Testis (tissue), 2 donors: ENCODE measurements at regions not wholly inside any gene's neighbourhood (a gene's known extent, or its start where the extent isn't known, plus 50 kb on each side); places are given as distances from the start of the nearest gene placed in this dataset.

ENCODE experiments used
- DNase-seq: peaks from one replicate; pipeline ENCODE4 v3.0.0-alpha.2; 2019
- H3K27ac ChIP-seq, 2 donors: fragments of 200-600 bp; sonication (generic); one replicate each; pipeline ENCODE4 v1.5.1; 2019
- H3K27me3 ChIP-seq: fragments of 200-600 bp; sonication (generic); one replicate; pipeline ENCODE4 v1.5.1; 2019
- H3K36me3 ChIP-seq: fragments of 200-600 bp; sonication (generic); one replicate; pipeline ENCODE4 v1.5.1; 2017; ENCODE audit warnings: low read depth; ENCODE audit errors: missing control alignments
- H3K4me1 ChIP-seq: fragments of 200-600 bp; sonication (generic); one replicate; pipeline ENCODE4 v1.5.1; 2019
- H3K4me3 ChIP-seq, 2 donors: fragments of 200-600 bp; sonication (generic); one replicate each; pipeline ENCODE4 v1.5.1; 2017 to 2019
- H3K9me3 ChIP-seq: fragments of 200-600 bp; sonication (generic); one replicate; pipeline ENCODE4 v1.5.1; 2017
- CTCF ChIP-seq, 3 experiments: fragments of 450-650 bp in 2 of 3; fragments of 200-600 bp in 1 of 3; sonication (generic) in 1 of 3; IDR thresholded peaks; one replicate each; pipeline ENCODE4 v1.5.1; 2016 to 2019; ENCODE audit warnings: antibody characterized with exemption in 3 of 3, mild to moderate bottlenecking in 2 of 3, moderate library complexity in 1 of 3
- POLR2A ChIP-seq: fragments of 450-650 bp; IDR thresholded peaks from one replicate; pipeline ENCODE4 v1.6.1; 2017; ENCODE audit warnings: antibody characterized with exemption, mild to moderate bottlenecking, moderate library complexity
- WGBS, 2 donors: methylation state at CpG; one replicate each; pipeline ENCODE4 v1.1.5; 2018; 5-methylcytosine and 5-hydroxymethylcytosine counted together
- intact Hi-C: fragments of 100-400 bp; cut with DNase I; formaldehyde crosslinking; loops from one replicate; pipeline ENCODE4 v1.15.1; 2023; ENCODE audit warnings: low total_unique reads

- no peaks in the 10 kb centered on the region for H3K9me3 ChIP-seq
- no peaks in the 10 kb centered on the region for H3K27me3 ChIP-seq
- intact Hi-C loops = no loop called here
- WGBS, 2 donors = 94 to 95% methylated on average over 2 of the region's 2 CpGs
- no peak overlapping the region for H3K27ac ChIP-seq
- H3K36me3 ChIP-seq = no peaks in the 10 kb centered on the region
- H3K4me3 ChIP-seq = no peak overlapping the region
- DNase-seq = no peak
- no peaks in the 10 kb centered on the region for H3K4me1 ChIP-seq
- TF ChIP-seq CTCF (IDR thresholded peaks at IDR 0.05) (no peak), POLR2A (no peak)
Observed at GRCh38 chr7:132045481-132045980, 489.1 kb upstream of the PODXL start.

GRCh38 chr7:132045002-132045401 lies 488.6 kb upstream of the PODXL start:
- no peak for DNase-seq
- TF ChIP-seq CTCF (IDR thresholded peaks at IDR 0.05) (no peak), POLR2A (no peak)
- Histone ChIP-seq H3K36me3 (no peaks in the 10 kb centered on the region), H3K27ac (no peak overlapping the region), H3K9me3 (no peaks in the 10 kb centered on the region), H3K27me3 (no peaks in the 10 kb centered on the region), H3K4me3 (no peak overlapping the region), H3K4me1 (no peaks in the 10 kb centered on the region)
- intact Hi-C loops = no loop called here
- WGBS, 2 donors = 85 to 96% methylated on average over 2 of the region's 2 CpGs

GRCh38 chr7:132044247-132044646 lies 487.8 kb upstream of the PODXL start:
- Histone ChIP-seq H3K36me3 (no peaks in the 10 kb centered on the region), H3K27me3 (no peaks in the 10 kb centered on the region), H3K9me3 (no peaks in the 10 kb centered on the region), H3K4me3 (no peak overlapping the region), H3K27ac (no peak overlapping the region), H3K4me1 (no peaks in the 10 kb centered on the region)
- 100% methylated on average over 1 of the region's 1 CpG for WGBS, 2 donors
- no peak for DNase-seq
- TF ChIP-seq POLR2A = no peak
- no peak for TF ChIP-seq CTCF (IDR thresholded peaks at IDR 0.05)
- intact Hi-C loops = no loop called here

- H3K4me3 ChIP-seq = no peak overlapping the region
- no peaks in the 10 kb centered on the region for H3K9me3 ChIP-seq
- H3K27me3 ChIP-seq = no peaks in the 10 kb centered on the region
- WGBS, 2 donors = 89 to 93% methylated on average over 3 of the region's 3 CpGs
- no peak overlapping the region for H3K27ac ChIP-seq
- TF ChIP-seq POLR2A = no peak
- TF ChIP-seq CTCF (IDR thresholded peaks at IDR 0.05) = no peak
- DNase-seq = no peak
- H3K4me1 ChIP-seq = peaks cover 7% of the 10 kb centered on the region
- H3K36me3 ChIP-seq = no peaks in the 10 kb centered on the region
- intact Hi-C loops = no loop called here
Observed at GRCh38 chr7:132041108-132041507, 484.7 kb upstream of the PODXL start.

GRCh38 chr7:132035517-132036362 lies 479.3 kb upstream of the PODXL start:
- TF ChIP-seq CTCF (IDR thresholded peaks at IDR 0.05) = no peak
- no peak for TF ChIP-seq POLR2A
- H3K27ac ChIP-seq = peak overlapping the region; percentile 19 to 70
- 38 to 51% methylated on average over 9 of the region's 9 CpGs for WGBS, 2 donors
- peak; percentile 74 for DNase-seq
- intact Hi-C loops = no loop called here
- peaks cover 20% of the 10 kb centered on the region for H3K4me1 ChIP-seq
- H3K36me3 ChIP-seq = no peaks in the 10 kb centered on the region
- no peaks in the 10 kb centered on the region for H3K9me3 ChIP-seq
- H3K4me3 ChIP-seq = no peak overlapping the region
- H3K27me3 ChIP-seq = no peaks in the 10 kb centered on the region
